ENCODE measurements at regions not wholly inside any gene's neighbourhood (a gene's known extent, or its start where the extent isn't known, plus 50 kb on each side); places are given as distances from the start of the nearest gene placed in this dataset.
"Not testable (repeated sequence)": the region's sequence is repeated elsewhere in the genome, so short reads cannot be mapped to it uniquely, and the experiment has no call there.

DNA sequence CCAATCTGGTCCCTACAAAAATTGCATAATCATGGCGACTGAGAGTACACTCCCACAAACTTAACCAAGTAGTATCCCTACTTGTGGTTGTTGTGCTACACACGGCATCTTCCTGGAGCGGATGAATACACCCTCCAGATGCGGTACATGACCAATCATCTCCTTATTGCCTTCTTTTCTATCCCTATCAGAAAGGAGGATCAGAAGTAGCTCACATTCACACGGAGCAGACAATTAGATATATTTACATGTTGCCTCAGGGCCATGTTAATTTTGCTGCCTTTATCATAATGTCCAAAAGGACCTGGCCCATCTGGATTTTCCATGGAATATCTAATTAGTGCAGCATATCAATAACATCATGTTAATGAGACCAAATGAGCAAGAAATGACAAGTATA lies 96.4 kb upstream of the RNU6-1 start:
- H3K27me3 Mint-ChIP-seq (ENCODE audit: low read depth in 2 of 2): peaks cover 0 to 4% of the 10 kb centered on the region in 2 donors
- no peaks in the 10 kb centered on the region for H3K9me3 Mint-ChIP-seq
- Histone ChIP-seq H3K9me3 (ENCODE audit: control insufficient read depth, insufficient read depth, low read length) (no peaks in the 10 kb centered on the region), H3K36me3 (ENCODE audit: control insufficient read depth, insufficient read depth, low read length) (no peaks in the 10 kb centered on the region), H3K4me3 (ENCODE audit: low read length) (no peak overlapping the region), H3K4me1 (ENCODE audit: control insufficient read depth, insufficient read depth, low read length) (no peaks in the 10 kb centered on the region), H3K27ac (ENCODE audit: low read length) (no peak overlapping the region), H3K27me3 (ENCODE audit: control insufficient read depth, insufficient read depth, low read length) (no peaks in the 10 kb centered on the region)
- ATAC-seq (no peak), DNase-seq (no peak)
- H3K27ac Mint-ChIP-seq: no peak overlapping the region
- no peaks in the 10 kb centered on the region for H3K36me3 Mint-ChIP-seq
- no peak overlapping the region for H3K4me3 Mint-ChIP-seq
- WGBS (ENCODE audit: insufficient coverage): 96% methylated on average over 5 of the region's 5 CpGs
- intact Hi-C loops (cut with micrococcal nuclease): no loop called here
- no peak for TF ChIP-seq CTCF (IDR thresholded peaks at IDR 0.05)
- no peaks in the 10 kb centered on the region for H3K4me1 Mint-ChIP-seq

- Histone ChIP-seq H3K27ac (ENCODE audit: low read length) (no peak overlapping the region), H3K27me3 (ENCODE audit: control insufficient read depth, insufficient read depth, low read length) (no peaks in the 10 kb centered on the region), H3K4me1 (ENCODE audit: control insufficient read depth, insufficient read depth, low read length) (no peaks in the 10 kb centered on the region), H3K4me3 (ENCODE audit: low read length) (no peak overlapping the region), H3K36me3 (ENCODE audit: control insufficient read depth, insufficient read depth, low read length) (no peaks in the 10 kb centered on the region), H3K9me3 (ENCODE audit: control insufficient read depth, insufficient read depth, low read length) (no peaks in the 10 kb centered on the region)
- Mint-ChIP-seq H3K36me3 (no peaks in the 10 kb centered on the region), H3K4me1 (no peaks in the 10 kb centered on the region), H3K27ac (no peak overlapping the region), H3K9me3 (no peaks in the 10 kb centered on the region), H3K27me3 (ENCODE audit: low read depth in 2 of 2) (peaks cover 0 to 6% of the 10 kb centered on the region in 2 donors), H3K4me3 (no peak overlapping the region)
- no peak for DNase-seq
- no peak for TF ChIP-seq CTCF (IDR thresholded peaks at IDR 0.05)
- no peak for ATAC-seq
- intact Hi-C loops (cut with micrococcal nuclease): no loop called here
- WGBS (ENCODE audit: insufficient coverage): 86% methylated on average over 1 of the region's 3 CpGs
Observed at GRCh38 chr15:67937153-67937761, 97.4 kb upstream of the RNU6-1 start.

GRCh38 chr15:67939179-67939578 lies 99.3 kb upstream of the RNU6-1 start:
- H3K9me3 ChIP-seq (ENCODE audit: control insufficient read depth, insufficient read depth, low read length); H3K27ac Mint-ChIP-seq; intact Hi-C loops (cut with micrococcal nuclease); H3K4me1 Mint-ChIP-seq; H3K27me3 Mint-ChIP-seq (ENCODE audit: low read depth in 2 of 2); ATAC-seq; H3K4me3 ChIP-seq (ENCODE audit: low read length); H3K4me3 Mint-ChIP-seq; H3K27ac ChIP-seq (ENCODE audit: low read length); H3K9me3 Mint-ChIP-seq; H3K36me3 ChIP-seq (ENCODE audit: control insufficient read depth, insufficient read depth, low read length); DNase-seq; H3K27me3 ChIP-seq (ENCODE audit: control insufficient read depth, insufficient read depth, low read length); H3K4me1 ChIP-seq (ENCODE audit: control insufficient read depth, insufficient read depth, low read length); H3K36me3 Mint-ChIP-seq: not testable (repeated sequence)
- no CpG with 5 or more reads among the region's 5 CpGs for WGBS (ENCODE audit: insufficient coverage)

GRCh38 chr15:67939588-67940323 lies 99.9 kb upstream of the RNU6-1 start:
- H3K27me3 ChIP-seq (ENCODE audit: control insufficient read depth, insufficient read depth, low read length); ATAC-seq; H3K27me3 Mint-ChIP-seq (ENCODE audit: low read depth in 2 of 2); H3K27ac Mint-ChIP-seq; H3K27ac ChIP-seq (ENCODE audit: low read length); H3K36me3 ChIP-seq (ENCODE audit: control insufficient read depth, insufficient read depth, low read length); H3K36me3 Mint-ChIP-seq; H3K4me1 Mint-ChIP-seq; H3K4me3 ChIP-seq (ENCODE audit: low read length); H3K4me1 ChIP-seq (ENCODE audit: control insufficient read depth, insufficient read depth, low read length); H3K4me3 Mint-ChIP-seq; H3K9me3 Mint-ChIP-seq; DNase-seq; H3K9me3 ChIP-seq (ENCODE audit: control insufficient read depth, insufficient read depth, low read length); intact Hi-C loops (cut with micrococcal nuclease): not testable (repeated sequence)
- WGBS (ENCODE audit: insufficient coverage): 55% methylated on average over 3 of the region's 5 CpGs
